IPS-18a (cell line): ENCODE measurements at regions not wholly inside any gene's neighbourhood (a gene's known extent, or its start where the extent isn't known, plus 50 kb on each side); places are given as distances from the start of the nearest gene placed in this dataset.

ENCODE experiments used
- H3K27ac ChIP-seq: one replicate; pipeline ENCODE4 v1.5.1; 2013; ENCODE audit warnings: low read length
- H3K27me3 ChIP-seq: one replicate; pipeline ENCODE4 v1.6.1; 2013; ENCODE audit warnings: mild to moderate bottlenecking, low read length; ENCODE audit not compliant: control insufficient read depth, insufficient read depth
- H3K36me3 ChIP-seq: one replicate; pipeline ENCODE4 v1.6.1; 2013; ENCODE audit warnings: low read depth, low read length; ENCODE audit not compliant: control insufficient read depth
- H3K4me1 ChIP-seq: one replicate; pipeline ENCODE4 v1.6.1; 2013; ENCODE audit warnings: low read depth, low read length; ENCODE audit not compliant: control insufficient read depth
- H3K4me3 ChIP-seq: one replicate; pipeline ENCODE4 v1.5.1; 2013; ENCODE audit warnings: low read length
- H3K9ac ChIP-seq: one replicate; pipeline ENCODE4 v1.6.1; 2013; ENCODE audit warnings: mild to moderate bottlenecking, low read length, moderate library complexity
- H3K9me3 ChIP-seq: one replicate; pipeline ENCODE4 v1.6.1; 2013; ENCODE audit warnings: low read depth, low read length; ENCODE audit not compliant: control insufficient read depth

- H3K27me3 ChIP-seq, result no peaks in the 10 kb centered on the region
- H3K4me3 ChIP-seq, result no peak overlapping the region
- H3K27ac ChIP-seq, result no peak overlapping the region
- peaks cover 11% of the 10 kb centered on the region for H3K4me1 ChIP-seq
- H3K36me3 ChIP-seq, result no peaks in the 10 kb centered on the region
- no peak overlapping the region for H3K9ac ChIP-seq
- no peaks in the 10 kb centered on the region for H3K9me3 ChIP-seq
Observed at GRCh38 chr5:148932355-148932935, 106.0 kb downstream of the ADRB2 start.

GRCh38 chr5:148933903-148934432 is 107.6 kb downstream of the ADRB2 start:
- H3K9ac ChIP-seq, result no peak overlapping the region
- H3K4me1 ChIP-seq, result peaks cover 11% of the 10 kb centered on the region
- no peaks in the 10 kb centered on the region for H3K36me3 ChIP-seq
- no peak overlapping the region for H3K4me3 ChIP-seq
- H3K27ac ChIP-seq, result no peak overlapping the region
- H3K27me3 ChIP-seq, result no peaks in the 10 kb centered on the region
- H3K9me3 ChIP-seq, result no peaks in the 10 kb centered on the region

- Histone ChIP-seq H3K9ac (no peak overlapping the region), H3K27me3 (no peaks in the 10 kb centered on the region), H3K4me1 (peaks cover 10% of the 10 kb centered on the region), H3K27ac (no peak overlapping the region), H3K4me3 (no peak overlapping the region), H3K9me3 (no peaks in the 10 kb centered on the region), H3K36me3 (no peaks in the 10 kb centered on the region)
Observed at GRCh38 chr5:148934895-148935400, 108.5 kb downstream of the ADRB2 start.

- no peaks in the 10 kb centered on the region for H3K27me3 ChIP-seq
Observed at GRCh38 chr5:148937239-148937638, 110.8 kb downstream of the ADRB2 start.

GRCh38 chr5:148937830-148938521 is 111.6 kb downstream of the ADRB2 start:
- Histone ChIP-seq H3K9me3 (no peaks in the 10 kb centered on the region), H3K27ac (no peak overlapping the region), H3K27me3 (no peaks in the 10 kb centered on the region), H3K36me3 (no peaks in the 10 kb centered on the region), H3K4me1 (no peaks in the 10 kb centered on the region), H3K9ac (no peak overlapping the region), H3K4me3 (no peak overlapping the region)

More at GRCh38 chr5:148937239-148937638, 110.8 kb downstream of the ADRB2 start:
- Histone ChIP-seq H3K36me3 (no peaks in the 10 kb centered on the region), H3K4me3 (no peak overlapping the region), H3K9ac (no peak overlapping the region), H3K4me1 (no peaks in the 10 kb centered on the region), H3K9me3 (no peaks in the 10 kb centered on the region), H3K27ac (no peak overlapping the region)

- no peaks in the 10 kb centered on the region for H3K27me3 ChIP-seq
- no peaks in the 10 kb centered on the region for H3K9me3 ChIP-seq
- no peak overlapping the region for H3K27ac ChIP-seq
- no peak overlapping the region for H3K9ac ChIP-seq
- no peaks in the 10 kb centered on the region for H3K4me1 ChIP-seq
- H3K4me3 ChIP-seq, result no peak overlapping the region
- no peaks in the 10 kb centered on the region for H3K36me3 ChIP-seq
Observed at GRCh38 chr5:148938522-148938882, 112.1 kb downstream of the ADRB2 start.

- Histone ChIP-seq H3K27me3 (no peaks in the 10 kb centered on the region), H3K27ac (no peak overlapping the region), H3K9ac (no peak overlapping the region), H3K9me3 (no peaks in the 10 kb centered on the region), H3K36me3 (no peaks in the 10 kb centered on the region), H3K4me1 (no peaks in the 10 kb centered on the region), H3K4me3 (no peak overlapping the region)
Observed at GRCh38 chr5:148939676-148940075, 113.3 kb downstream of the ADRB2 start.

- Histone ChIP-seq H3K4me3 (no peak overlapping the region), H3K36me3 (no peaks in the 10 kb centered on the region), H3K9ac (no peak overlapping the region), H3K4me1 (no peaks in the 10 kb centered on the region), H3K9me3 (no peaks in the 10 kb centered on the region), H3K27me3 (no peaks in the 10 kb centered on the region), H3K27ac (no peak overlapping the region)
Observed at GRCh38 chr5:148941810-148942209, 115.4 kb downstream of the ADRB2 start.

GRCh38 chr5:148949841-148950470 is 112.9 kb downstream of the SH3TC2 start:
- no peaks in the 10 kb centered on the region for H3K9me3 ChIP-seq
- H3K27me3 ChIP-seq, result no peaks in the 10 kb centered on the region
- peaks cover 4% of the 10 kb centered on the region for H3K4me1 ChIP-seq
- no peaks in the 10 kb centered on the region for H3K36me3 ChIP-seq
- H3K27ac ChIP-seq, result no peak overlapping the region
- H3K9ac ChIP-seq, result no peak overlapping the region
- no peak overlapping the region for H3K4me3 ChIP-seq

GRCh38 chr5:148950471-148950863 is 112.4 kb downstream of the SH3TC2 start:
- H3K9me3 ChIP-seq, result no peaks in the 10 kb centered on the region
- no peak overlapping the region for H3K4me3 ChIP-seq
- H3K9ac ChIP-seq, result no peak overlapping the region
- H3K27me3 ChIP-seq, result no peaks in the 10 kb centered on the region
- H3K4me1 ChIP-seq, result peaks cover 4% of the 10 kb centered on the region
- no peak overlapping the region for H3K27ac ChIP-seq
- H3K36me3 ChIP-seq, result no peaks in the 10 kb centered on the region

- Histone ChIP-seq H3K36me3 (no peaks in the 10 kb centered on the region), H3K27me3 (no peaks in the 10 kb centered on the region), H3K4me3 (no peak overlapping the region), H3K9me3 (no peaks in the 10 kb centered on the region), H3K9ac (no peak overlapping the region), H3K4me1 (peaks cover 4% of the 10 kb centered on the region), H3K27ac (no peak overlapping the region)
Observed at GRCh38 chr5:148950892-148951291, 112.0 kb downstream of the SH3TC2 start.
